Sciatic nerve (tissue), 2 donors: ENCODE measurements at regions not wholly inside any gene's neighbourhood (a gene's known extent, or its start where the extent isn't known, plus 50 kb on each side); places are given as distances from the start of the nearest gene placed in this dataset.
A peak's percentile ranks its signal among the peaks of the same experiment; 100 is the strongest.
"Not testable (repeated sequence)": the region's sequence is repeated elsewhere in the genome, so short reads cannot be mapped to it uniquely, and the experiment has no call there.

Experiments used
- ATAC-seq: fragments of 200-7000 bp; cut with Tn5 transposase; one replicate; pipeline ENCODE4 v1.9.1; 2020; ENCODE audit warnings: mild to moderate bottlenecking, moderate library complexity
- DNase-seq: peaks from one replicate; pipeline ENCODE4 v3.0.0-alpha.2; 2020; ENCODE audit warnings: low spot score
- intact Hi-C: fragments of 100-400 bp; cut with DNase I; formaldehyde crosslinking; loops from one replicate; pipeline ENCODE4 v1.14.2; 2022
- donor health status: DM: no; HTN: no; CAD: no.
- donor health status: DM: no; HTN: no; CAD: no.

DNA sequence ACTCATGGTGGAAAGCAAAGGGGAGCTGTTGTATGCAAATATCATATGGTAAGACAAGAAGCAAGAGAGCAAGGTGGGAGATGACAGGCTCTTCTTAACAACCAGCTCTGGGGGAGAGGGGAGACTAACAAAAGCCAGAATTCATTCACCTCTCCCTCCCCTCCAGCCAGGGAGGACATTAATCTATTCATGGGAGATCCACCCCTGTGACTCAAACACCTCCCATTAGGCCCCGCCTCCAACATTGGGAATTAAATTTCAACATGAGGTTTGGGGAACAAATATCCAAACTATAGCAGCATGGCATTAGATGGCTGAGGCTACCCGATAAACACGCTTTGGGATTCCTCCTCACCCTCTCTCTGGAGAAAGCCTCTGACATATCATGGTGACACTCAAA lies 210.6 kb downstream of the RHOU start:
- intact Hi-C loops = no loop called here
- ATAC-seq = no peak

DNA sequence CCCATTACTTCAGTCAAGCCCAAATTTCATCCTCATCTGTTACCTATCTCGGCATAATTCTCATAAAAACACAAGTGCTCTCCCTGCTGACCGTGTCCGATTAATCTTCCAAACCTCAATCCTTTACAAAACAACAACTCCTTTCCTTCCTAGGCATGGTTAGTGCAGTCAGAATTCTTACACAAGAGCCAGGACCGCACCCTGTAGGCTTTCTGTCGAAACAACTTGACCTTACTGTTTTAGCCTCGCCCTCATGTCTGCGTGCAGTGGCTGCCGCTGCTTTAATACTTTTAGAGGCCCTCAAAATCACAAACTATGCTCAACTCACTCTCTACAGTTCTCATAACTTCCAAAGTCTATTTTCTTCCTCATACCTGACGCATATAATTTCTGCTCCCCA lies 214.3 kb downstream of the RHOU start:
- intact Hi-C loops, ATAC-seq, DNase-seq: not testable (repeated sequence)

More for the DNA sequence above, 210.6 kb downstream of the RHOU start:
- no peak for DNase-seq

DNA sequence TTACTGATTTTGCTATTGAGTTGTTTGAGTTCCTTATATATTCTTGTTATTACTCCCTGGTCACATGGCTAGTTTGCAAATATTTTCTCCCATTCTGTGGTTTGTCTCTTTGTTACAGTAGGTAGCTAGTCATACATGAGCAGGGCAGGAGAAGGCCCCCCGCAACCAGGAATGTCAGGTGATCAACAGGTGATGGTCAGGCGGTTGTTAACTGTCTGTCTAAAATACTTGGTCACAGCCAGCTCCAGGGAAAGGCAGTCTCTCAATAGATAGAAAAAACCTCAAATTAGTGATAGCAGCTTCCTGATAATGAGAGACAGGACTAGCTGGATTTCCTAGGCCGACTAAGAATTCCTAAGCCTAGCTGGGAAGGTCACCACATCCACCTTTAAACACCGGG lies 217.9 kb downstream of the RHOU start:
- intact Hi-C loops = no loop called here
- no peak for ATAC-seq

DNA sequence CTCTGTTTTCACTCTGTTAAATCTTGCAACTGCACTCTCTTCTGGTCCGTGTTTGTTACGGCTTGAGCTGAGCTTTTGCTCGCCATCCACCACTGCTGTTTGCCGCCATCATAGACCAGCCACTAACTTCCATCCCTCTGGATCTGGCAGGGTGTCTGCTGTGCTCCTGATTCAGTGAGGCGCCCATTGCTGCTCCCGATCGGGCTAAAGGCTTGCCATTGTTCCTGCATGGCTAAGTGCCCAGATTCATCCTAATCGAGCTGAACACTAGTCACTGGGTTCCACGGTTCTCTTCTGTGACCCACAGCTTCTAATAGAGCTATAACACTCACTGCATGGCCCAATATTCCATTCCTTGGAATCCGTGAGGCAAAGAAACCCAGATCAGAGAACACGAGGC lies 218.5 kb downstream of the RHOU start:
- DNase-seq, intact Hi-C loops, ATAC-seq: not testable (repeated sequence)

More for the DNA sequence above, 217.9 kb downstream of the RHOU start:
- DNase-seq = no peak

DNA sequence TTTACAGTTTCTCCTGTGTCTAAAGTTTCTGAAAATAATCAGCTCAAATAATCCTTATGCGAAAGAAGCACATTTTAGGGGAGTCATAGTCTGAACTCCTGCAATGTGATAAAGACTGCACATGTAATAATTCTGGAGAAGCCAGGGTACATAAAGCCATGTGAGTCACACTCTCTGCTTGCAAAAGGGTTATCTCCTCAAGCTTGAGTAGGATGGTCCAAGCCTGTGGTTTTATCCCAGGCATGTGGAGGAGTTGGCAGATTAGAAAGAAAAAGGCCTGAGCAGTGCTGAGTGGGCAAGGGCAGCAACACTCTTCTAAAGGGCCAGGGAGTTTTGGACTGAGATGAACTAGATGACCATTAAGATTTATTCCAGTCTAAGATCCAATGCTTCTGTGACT lies 220.4 kb downstream of the RHOU start:
- no peak for ATAC-seq
- intact Hi-C loops = no loop called here
- DNase-seq = no peak

DNA sequence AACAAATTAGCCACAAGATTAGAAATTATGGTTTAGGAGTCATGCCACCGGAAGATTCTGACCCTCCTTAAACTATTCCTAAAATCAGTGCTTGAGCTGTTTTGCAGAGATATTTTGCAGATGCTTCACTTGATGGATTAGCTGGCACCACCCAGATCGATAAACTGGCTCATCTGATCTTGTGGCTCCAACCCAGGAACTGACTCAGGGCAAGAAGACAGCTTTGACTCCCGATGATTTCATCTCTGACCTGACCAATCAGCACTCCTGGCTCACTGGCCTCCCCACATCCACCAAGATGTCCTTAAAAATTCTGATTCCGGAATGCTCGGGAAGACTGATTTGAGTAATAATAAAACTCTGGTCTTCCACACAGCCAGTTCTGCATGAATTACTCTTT lies 221.6 kb downstream of the RHOU start:
- DNase-seq (no peak), ATAC-seq (no peak)
- intact Hi-C loops = no loop called here

DNA sequence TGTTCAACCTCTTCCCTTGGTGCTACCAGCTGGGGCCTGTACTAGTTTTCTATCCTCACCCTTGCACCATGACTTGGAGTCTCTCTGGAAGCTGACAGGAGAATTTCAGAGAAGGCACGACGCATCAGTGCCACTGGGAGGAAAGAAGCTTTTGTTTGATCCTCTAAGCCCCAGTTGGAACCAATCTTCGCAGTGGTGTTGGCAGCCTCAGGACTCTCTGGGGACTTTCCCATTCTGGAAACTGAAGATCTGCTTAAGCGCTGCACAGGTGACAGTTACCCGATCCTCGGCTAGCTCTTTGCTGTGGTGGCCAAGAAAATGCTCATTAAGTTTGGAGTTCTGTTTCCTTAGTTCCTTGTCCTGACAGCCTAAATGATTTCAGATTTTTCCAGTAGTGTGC lies 222.3 kb downstream of the RHOU start:
- ATAC-seq (no peak), DNase-seq (no peak)
- intact Hi-C loops = no loop called here

DNA sequence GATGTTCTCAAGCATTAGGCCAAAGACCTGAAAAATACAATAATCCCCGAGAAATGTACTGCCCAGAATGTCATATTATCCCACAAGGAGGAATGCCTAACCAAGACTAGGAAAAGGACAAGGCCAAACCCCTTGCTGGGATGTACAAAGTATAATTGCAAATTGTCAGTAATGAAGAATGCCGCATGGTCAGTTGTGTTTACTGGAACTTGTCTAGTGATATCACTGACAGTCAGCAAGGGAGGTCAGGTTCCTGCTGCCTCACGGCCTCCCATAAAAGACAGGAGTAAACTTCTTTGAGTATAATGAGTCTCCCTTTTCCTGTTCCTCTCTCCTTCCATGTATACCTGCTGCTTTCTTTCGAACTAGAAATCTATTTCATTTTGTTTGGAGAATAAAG lies 222.8 kb downstream of the RHOU start:
- no peak for ATAC-seq
- intact Hi-C loops = no loop called here
- no peak for DNase-seq

DNA sequence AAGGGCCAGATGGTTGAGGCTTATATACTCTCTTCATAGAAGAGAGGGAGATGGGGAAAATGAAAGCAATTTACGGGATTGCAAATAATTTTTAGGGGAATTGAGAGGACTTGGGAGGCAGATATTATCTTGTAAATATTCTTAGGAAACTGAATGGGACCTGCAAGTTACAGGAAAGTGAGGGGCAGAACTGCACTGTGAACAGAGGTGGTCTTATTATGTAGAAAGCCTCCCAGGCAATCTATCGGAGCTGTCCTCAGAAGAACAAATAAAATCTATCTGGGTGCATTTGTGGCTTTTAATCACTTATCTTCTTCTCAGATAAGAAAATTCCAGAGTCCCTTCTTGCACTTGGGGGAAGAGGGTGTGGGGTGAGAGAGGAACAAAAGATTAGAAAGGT lies 223.5 kb downstream of the RHOU start:
- ATAC-seq = no peak
- intact Hi-C loops = no loop called here
- DNase-seq = no peak

DNA sequence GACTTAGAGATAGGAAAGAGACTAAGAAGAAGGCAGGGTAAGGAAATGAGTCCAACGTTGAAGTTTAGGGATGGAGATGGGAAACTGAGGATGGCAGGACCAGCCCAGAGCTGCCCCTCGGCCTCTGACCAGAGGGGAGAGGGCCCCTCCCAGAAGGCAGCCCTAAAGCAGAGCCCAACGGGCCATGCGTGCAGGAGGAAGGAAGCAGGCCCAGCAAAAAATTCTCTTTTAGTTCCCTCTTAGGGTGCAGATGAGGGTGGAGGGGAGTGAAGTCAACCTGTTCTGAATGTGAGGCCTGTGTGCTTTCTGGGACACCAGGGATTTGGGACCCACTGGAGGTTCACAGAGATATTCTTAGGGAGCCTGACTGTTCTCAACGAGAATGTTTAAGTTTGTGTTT lies 225.4 kb downstream of the RHOU start:
- no peak for DNase-seq
- no peak for ATAC-seq

DNA sequence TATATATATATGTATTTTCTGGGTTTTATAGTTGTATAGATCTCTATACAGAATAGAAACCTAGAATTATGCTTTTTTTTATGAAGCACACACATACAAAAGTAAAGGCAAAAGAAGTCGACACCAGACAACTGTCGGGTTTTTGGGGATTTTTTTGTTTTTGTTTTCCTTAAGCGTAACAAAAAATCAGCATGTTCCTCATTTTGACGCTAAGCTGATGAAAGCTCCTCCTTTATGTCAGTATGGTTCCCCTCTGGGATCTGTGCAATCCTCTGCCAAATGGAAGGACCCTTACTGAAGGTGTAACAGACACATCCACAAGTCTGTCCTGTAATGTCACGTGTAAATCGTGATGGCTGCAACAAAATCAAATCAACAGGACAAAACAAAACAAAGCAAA lies 226.2 kb downstream of the RHOU start:
- DNase-seq (no peak), ATAC-seq (no peak)
- intact Hi-C loops = no loop called here

More for the DNA sequence above, 225.4 kb downstream of the RHOU start:
- intact Hi-C loops = no loop called here

DNA sequence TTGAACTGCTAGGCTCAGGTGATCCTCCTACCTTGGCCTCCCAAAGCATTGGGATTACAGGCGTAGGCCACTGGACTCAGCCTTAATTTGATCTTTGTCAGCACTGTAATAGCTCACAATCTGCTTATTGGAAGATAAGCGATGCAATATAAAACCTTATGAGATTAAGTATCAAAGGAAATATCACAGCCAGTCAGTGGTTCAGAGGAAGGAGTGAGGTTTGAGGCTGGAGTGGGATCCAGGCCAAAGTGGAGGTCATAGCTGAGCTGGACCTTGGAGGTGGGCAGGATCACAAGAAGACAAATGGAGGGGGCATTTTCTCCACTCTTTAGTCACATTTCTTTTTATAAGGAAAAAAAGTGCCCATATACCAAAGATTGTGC lies 228.5 kb downstream of the RHOU start:
- DNase-seq (no peak), ATAC-seq (peak; percentile 69)
- intact Hi-C loops = no loop called here

DNA sequence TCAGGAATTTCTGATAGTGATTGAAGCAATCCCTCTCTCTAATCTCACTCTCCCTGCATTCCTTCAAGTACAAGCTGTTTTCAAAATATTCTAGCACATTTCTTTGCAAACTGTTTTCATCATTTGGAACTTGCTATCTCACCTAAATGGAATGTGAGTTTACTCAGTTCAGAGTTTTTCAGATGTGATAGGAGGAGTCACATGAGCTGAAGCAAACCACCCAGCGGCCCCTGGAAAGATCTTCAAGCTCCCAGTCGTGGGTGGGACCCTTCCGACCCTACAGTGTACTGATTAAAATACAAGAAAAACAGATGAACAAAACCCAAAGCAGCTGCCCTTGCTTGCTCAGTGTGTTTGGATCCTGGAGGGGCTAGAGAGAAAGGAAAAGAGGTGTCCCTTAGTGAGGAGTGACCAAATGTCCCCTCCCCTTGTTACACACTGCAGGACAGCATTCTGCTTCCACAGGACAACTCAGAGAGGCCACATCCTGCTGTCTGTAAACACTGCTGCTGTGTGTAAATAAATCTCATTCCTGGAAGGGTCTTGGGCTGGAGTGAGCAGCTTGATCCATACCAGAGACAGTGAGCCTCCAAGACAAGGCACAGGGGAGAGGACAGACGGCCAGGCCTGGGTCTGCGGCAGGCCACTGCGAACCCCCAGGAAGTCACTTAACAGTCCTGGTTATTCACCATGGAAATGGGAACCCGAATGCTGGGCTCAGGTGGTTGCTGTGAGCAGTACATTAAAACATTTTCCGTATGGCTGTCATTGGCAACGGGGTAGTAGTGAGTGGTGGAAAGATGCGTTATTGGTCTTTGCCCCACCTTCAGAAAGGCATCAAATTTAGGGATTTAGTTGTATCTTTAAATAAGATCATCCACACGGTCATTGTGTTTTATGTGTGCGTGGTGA lies 229.2 kb downstream of the RHOU start:
- intact Hi-C loops = no loop called here
- ATAC-seq (peak; percentile 97), DNase-seq (no peak)

DNA sequence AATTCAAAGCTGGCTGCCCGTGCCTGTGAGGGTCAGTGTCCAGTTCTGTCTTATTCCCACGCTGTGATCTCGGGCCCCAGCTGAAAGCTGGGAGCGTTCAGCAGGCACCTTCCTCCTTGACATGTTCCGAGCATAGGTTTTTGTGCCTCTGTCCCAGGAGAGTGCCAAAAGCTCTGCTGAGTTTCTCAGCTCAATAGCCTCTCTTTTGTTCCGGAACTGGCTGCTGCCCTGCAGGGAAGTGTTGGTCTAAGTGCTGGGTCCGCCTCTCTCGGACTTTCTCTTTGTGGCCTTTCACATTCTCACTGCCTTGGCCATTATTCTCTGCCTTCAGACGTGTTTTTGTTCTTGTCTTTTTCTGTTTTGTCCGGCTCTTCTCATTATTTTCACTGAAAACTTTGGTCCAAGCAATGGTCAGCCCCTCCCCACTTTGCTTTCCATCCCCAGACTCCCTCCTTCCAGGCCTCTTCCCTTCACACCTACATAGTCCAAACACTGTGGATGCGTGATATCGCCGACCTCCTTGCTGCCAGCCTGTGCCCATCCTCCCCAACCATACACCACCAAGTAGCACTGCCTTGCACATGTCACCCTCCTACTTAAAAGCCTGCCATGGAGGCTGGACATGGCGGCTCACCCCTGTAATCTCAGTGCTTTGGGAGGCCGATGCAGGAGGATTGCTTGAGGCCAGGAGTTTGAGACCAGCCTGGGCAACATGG lies 233.8 kb downstream of the RHOU start:
- no peak for ATAC-seq

DNA sequence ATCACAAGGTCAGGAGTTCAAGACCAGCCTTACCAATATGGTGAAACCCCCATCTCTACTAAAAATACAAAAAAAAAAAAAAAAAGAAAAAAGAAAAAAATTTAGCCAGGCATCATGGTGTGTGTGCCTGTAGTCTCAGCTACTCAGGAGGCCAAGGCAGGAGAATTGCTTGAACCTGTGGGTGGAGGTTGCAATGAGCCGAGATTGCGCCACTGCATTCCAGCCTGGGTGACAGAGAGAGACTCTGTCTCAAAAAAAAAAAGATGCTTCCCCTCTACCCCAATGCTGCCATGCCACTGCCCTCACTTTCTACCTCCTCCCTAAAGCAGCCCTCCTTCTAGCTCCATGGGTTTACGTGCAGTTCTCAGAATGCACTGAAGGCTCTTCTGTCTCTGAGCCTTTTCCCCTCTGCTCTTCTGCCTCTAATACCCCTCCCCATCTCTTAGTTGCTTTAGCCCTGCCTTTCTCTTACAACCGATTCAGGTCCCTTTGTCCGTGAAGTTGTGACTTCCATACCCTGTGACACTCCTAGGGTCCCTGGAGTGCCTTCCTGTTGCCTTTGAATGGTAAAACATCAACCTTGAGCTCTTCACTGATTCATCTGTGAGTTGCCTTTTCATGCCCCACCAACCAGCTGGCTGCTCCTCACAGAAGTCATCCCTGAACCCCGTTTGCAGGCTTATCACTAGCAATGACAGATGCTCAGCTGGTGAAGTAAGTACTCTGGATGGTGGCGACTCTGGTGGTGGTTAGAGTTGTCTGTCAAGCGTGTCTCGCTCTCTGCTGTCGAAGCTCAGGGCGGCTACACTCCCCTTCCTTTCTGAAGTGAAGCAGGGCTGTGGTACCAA lies 234.9 kb downstream of the RHOU start:
- intact Hi-C loops = no loop called here
- ATAC-seq (no peak), DNase-seq (no peak)

More for the DNA sequence above, 233.8 kb downstream of the RHOU start:
- intact Hi-C loops = no loop called here
- DNase-seq = no peak

DNA sequence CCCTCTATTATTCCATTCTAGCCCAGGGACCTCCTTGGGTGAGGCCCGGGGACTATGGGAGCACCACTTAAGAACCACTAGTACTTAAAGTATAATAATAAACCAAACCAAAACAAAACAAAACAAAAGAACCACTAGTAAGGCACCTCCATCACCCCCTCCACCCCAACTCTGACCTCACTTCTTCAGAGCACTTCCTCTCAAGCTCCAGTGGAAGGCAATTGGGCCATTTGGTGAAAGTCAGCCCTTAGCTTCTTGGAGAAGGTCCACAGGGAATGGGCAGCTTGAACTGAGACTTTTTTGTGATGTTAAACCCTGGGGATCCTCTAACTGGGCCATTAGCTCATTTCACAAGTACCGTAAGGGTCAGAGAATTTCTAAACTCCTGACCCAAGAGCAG lies 237.3 kb downstream of the RHOU start:
- intact Hi-C loops = no loop called here
- ATAC-seq (peak; percentile 79), DNase-seq (no peak)

DNA sequence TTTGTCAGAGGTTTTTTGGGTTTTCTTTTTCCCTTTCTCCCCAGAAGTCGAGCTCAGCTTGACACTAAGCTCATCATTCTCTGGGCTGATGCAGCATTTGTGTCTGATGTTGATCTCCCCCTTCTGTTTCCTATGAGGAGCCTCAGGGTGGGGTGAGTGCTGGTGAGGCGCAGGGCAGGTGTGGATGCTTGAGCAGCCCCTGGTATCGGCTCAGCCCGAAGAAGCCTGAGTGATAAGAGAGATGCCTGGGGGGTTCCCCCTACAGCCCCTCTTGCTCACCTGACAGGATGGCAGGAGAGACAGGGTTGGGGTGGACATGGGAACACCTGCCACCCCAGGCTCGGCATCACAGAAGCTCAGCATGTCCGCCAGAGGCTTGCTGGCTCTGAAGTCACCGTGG lies 239.0 kb downstream of the RHOU start:
- DNase-seq (no peak), ATAC-seq (no peak)
- intact Hi-C loops = no loop called here

DNA sequence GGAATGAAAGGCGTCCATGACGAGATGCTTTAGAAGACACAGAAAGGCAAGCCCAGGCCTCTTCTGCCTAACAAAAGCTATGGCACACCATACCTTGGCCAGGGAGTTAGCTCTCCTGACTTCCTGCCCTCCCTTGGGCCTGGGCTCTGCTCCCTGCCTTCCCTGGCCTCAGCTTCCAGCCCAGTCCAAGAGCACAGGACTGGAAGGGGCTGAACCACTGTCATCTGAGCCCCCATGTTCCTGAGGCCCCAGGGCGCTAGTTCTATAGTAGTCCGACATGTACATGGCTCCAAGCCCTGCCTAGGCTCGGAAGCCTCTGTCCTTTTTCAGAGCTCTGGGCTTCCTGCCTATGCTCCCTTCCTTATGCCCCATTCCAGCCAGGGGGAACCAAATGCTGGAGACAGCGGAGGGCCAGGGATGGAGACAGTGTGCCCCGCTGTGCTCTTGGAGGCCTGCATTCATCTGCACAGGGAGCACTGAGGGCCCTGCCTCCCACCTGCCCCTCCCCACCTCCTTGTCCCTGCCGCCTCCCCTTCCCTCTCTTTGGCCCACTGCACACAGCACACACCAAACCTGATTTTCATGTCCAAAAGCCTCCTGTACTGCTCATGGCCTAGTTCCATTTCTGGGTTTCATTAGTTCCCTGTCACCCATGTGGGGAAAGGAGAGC lies 240.1 kb downstream of the RHOU start:
- ATAC-seq (no peak), DNase-seq (no peak)
- intact Hi-C loops = no loop called here

DNA sequence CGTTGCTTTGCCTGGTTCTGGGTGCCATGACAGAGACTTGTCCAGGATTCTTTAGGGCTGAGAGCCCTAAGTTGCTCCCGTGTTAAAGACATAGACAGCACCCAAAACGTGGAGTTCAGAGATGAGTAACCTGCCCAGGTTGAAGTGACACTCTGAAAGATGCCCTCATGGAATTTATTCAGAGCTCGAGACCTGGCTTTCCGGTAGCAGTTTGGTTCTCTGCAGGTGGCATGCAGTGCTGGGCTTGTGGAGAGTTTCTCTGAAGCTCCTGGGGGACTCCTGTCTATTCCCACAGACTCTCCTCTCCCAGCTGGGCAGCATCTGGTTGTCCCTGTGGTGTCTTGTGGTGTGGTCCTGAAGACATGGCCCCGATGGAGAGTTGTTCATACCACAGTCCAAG lies 241.0 kb downstream of the RHOU start:
- intact Hi-C loops = no loop called here
- no peak for DNase-seq
- ATAC-seq = no peak
